Stimulated activated CD4-positive, alpha-beta T cell treated with anti-CD3 and anti-CD28 coated beads, Interleukin-12 subunit alpha, Interleukin-12 subunit beta, amount 100 ng/mL, for 24 hours (primary cell): ENCODE measurements at regions not wholly inside any gene's neighbourhood (a gene's known extent, or its start where the extent isn't known, plus 50 kb on each side); places are given as distances from the start of the nearest gene placed in this dataset.
"Not testable (repeated sequence)": the region's sequence is repeated elsewhere in the genome, so short reads cannot be mapped to it uniquely, and the experiment has no call there.

ENCODE experiments used
- DNase-seq, 2 experiments: peaks; one replicate each; pipeline ENCODE4 v3.0.0-alpha.2; 2020; ENCODE audit warnings: low read depth in 2 of 2

GRCh38 chr6:153568628-153569027, 437.5 kb upstream of the RGS17 start:
- DNase-seq, result no peak

- no peak for DNase-seq
Observed at GRCh38 chr6:153564803-153565202, 433.7 kb upstream of the RGS17 start.

GRCh38 chr6:153563001-153563400, 431.9 kb upstream of the RGS17 start:
- no peak for DNase-seq

GRCh38 chr6:153553627-153554026, 422.5 kb upstream of the RGS17 start:
- DNase-seq, result no peak

- no peak for DNase-seq
Observed at GRCh38 chr6:153539602-153540001, 408.5 kb upstream of the RGS17 start.

GRCh38 chr6:153538491-153538890, 407.4 kb upstream of the RGS17 start:
- no peak for DNase-seq

- DNase-seq, result no peak
Observed at GRCh38 chr6:153537422-153537821, 406.3 kb upstream of the RGS17 start.

GRCh38 chr6:153526479-153526878, 395.4 kb upstream of the RGS17 start:
- DNase-seq, result no peak

- DNase-seq, result no peak
Observed at GRCh38 chr6:153525998-153526397, 394.9 kb upstream of the RGS17 start.

- no peak for DNase-seq
Observed at GRCh38 chr6:153523390-153523789, 392.3 kb upstream of the RGS17 start.

GRCh38 chr6:153511896-153512496, 380.9 kb upstream of the RGS17 start:
- no peak for DNase-seq

- DNase-seq, result no peak
Observed at GRCh38 chr6:153503810-153504209, 372.7 kb upstream of the RGS17 start.

- DNase-seq, result no peak
Observed at GRCh38 chr6:153493501-153493900, 362.4 kb upstream of the RGS17 start.

GRCh38 chr6:153489479-153489878, 358.4 kb upstream of the RGS17 start:
- no peak for DNase-seq

- no peak for DNase-seq
Observed at GRCh38 chr6:153488267-153488666, 357.2 kb upstream of the RGS17 start.

GRCh38 chr6:153485072-153485471, 354.0 kb upstream of the RGS17 start:
- no peak for DNase-seq

GRCh38 chr6:153484056-153484455, 353.0 kb upstream of the RGS17 start:
- no peak for DNase-seq

- no peak for DNase-seq
Observed at GRCh38 chr6:153476243-153476642, 345.2 kb upstream of the RGS17 start.

GRCh38 chr6:153465050-153465449, 334.0 kb upstream of the RGS17 start:
- no peak for DNase-seq

- DNase-seq, result no peak
Observed at GRCh38 chr6:153449279-153449678, 318.2 kb upstream of the RGS17 start.

GRCh38 chr6:153442749-153443148, 311.7 kb upstream of the RGS17 start:
- not testable (repeated sequence) for DNase-seq

GRCh38 chr6:153442096-153442495, 311.0 kb upstream of the RGS17 start:
- no peak for DNase-seq

- no peak for DNase-seq
Observed at GRCh38 chr6:153437193-153437592, 306.1 kb upstream of the RGS17 start.

GRCh38 chr6:153436351-153436750, 305.3 kb upstream of the RGS17 start:
- DNase-seq, result no peak
